GM23338 (cell line): ENCODE measurements at regions not wholly inside any gene's neighbourhood (a gene's known extent, or its start where the extent isn't known, plus 50 kb on each side); places are given as distances from the start of the nearest gene placed in this dataset.

ENCODE experiments used
- ATAC-seq: fragments of 200-7000 bp; cut with Tn5 transposase; 3 replicates; pipeline ENCODE4 v1.9.1; 2020
- DNase-seq: peaks from one replicate; pipeline ENCODE4 v3.0.0-alpha.2; 2015; ENCODE audit warnings: low spot score
- H2AFZ ChIP-seq: fragments of 200-600 bp; sonication (generic); 2 replicates; pipeline ENCODE4 v1.8.0; 2016; ENCODE audit warnings: antibody characterized with exemption, mild to moderate bottlenecking, moderate library complexity
- H3F3A ChIP-seq: fragments of 200-600 bp; sonication (generic); replicated peaks from 2 replicates; pipeline ENCODE4 v1.8.0; 2017; ENCODE audit warnings: antibody characterized with exemption, mixed run types, low read depth
- H3K27ac ChIP-seq: fragments of 200-600 bp; sonication (generic); 2 replicates; pipeline ENCODE4 v1.6.1; 2016; ENCODE audit warnings: low read depth
- H3K27me3 ChIP-seq: fragments of 200-600 bp; sonication (generic); 2 replicates; pipeline ENCODE4 v1.8.0; 2016; ENCODE audit warnings: mild to moderate bottlenecking, mixed run types, moderate library complexity; ENCODE audit not compliant: insufficient read depth
- H3K36me3 ChIP-seq: fragments of 200-600 bp; sonication (generic); 2 replicates; pipeline ENCODE4 v1.8.0; 2016; ENCODE audit warnings: mild to moderate bottlenecking; ENCODE audit not compliant: insufficient read depth
- H3K4me1 ChIP-seq: fragments of 200-600 bp; sonication (generic); 2 replicates; pipeline ENCODE4 v1.8.0; 2016; ENCODE audit warnings: mild to moderate bottlenecking, moderate library complexity; ENCODE audit not compliant: insufficient read depth
- H3K4me2 ChIP-seq: fragments of 200-600 bp; sonication (generic); 2 replicates; pipeline ENCODE4 v1.7.1; 2017; ENCODE audit warnings: mixed run types
- H3K4me3 ChIP-seq: fragments of 200-600 bp; sonication (generic); 2 replicates; pipeline ENCODE4 v1.6.1; 2016; ENCODE audit warnings: mixed run types
- H3K79me2 ChIP-seq: fragments of 200-600 bp; sonication (generic); replicated peaks from 2 replicates; pipeline ENCODE4 v1.8.0; 2017; ENCODE audit warnings: mild to moderate bottlenecking; ENCODE audit not compliant: insufficient read depth
- H3K9me2 ChIP-seq: fragments of 200-600 bp; sonication (generic); 2 replicates; pipeline ENCODE4 v1.8.0; 2017; ENCODE audit not compliant: insufficient read depth
- H4K20me1 ChIP-seq: fragments of 200-600 bp; sonication (generic); replicated peaks from 2 replicates; pipeline ENCODE4 v1.8.0; 2017; ENCODE audit warnings: mild to moderate bottlenecking; ENCODE audit not compliant: insufficient read depth
- H3K27ac Mint-ChIP-seq: 2 replicates; pipeline ENCODE4 v1.8.0; 2020; ENCODE audit warnings: inconsistent platforms, mild to moderate bottlenecking, moderate library complexity, mixed read lengths
- H3K27me3 Mint-ChIP-seq: 3 replicates; pipeline ENCODE4 v1.8.0; 2022; ENCODE audit warnings: low read depth, mild to moderate bottlenecking, moderate library complexity, mixed read lengths, inconsistent platforms; ENCODE audit not compliant: insufficient read depth, poor library complexity
- H3K36me3 Mint-ChIP-seq: 3 replicates; pipeline ENCODE4 v1.8.0; 2021; ENCODE audit warnings: low read depth, mild to moderate bottlenecking, inconsistent platforms, moderate library complexity, mixed read lengths
- H3K4me1 Mint-ChIP-seq: 3 replicates; pipeline ENCODE4 v1.8.0; 2020; ENCODE audit warnings: mild to moderate bottlenecking, inconsistent platforms, mixed read lengths
- H3K4me3 Mint-ChIP-seq: 3 replicates; pipeline ENCODE4 v1.8.0; 2021; ENCODE audit warnings: moderate library complexity, mild to moderate bottlenecking, inconsistent platforms, mixed read lengths
- H3K9me3 Mint-ChIP-seq: 3 replicates; pipeline ENCODE4 v1.8.0; 2020; ENCODE audit warnings: moderate library complexity, mild to moderate bottlenecking, inconsistent platforms, mixed read lengths
- CREB1 ChIP-seq: fragments of 250-450 bp; sonication (Bioruptor Pico); IDR thresholded peaks from 2 replicates; pipeline ENCODE4 v1.5.0; 2020; ENCODE audit warnings: low read depth, mild to moderate bottlenecking, moderate library complexity
- CTCF ChIP-seq, 2 experiments: fragments of 200-600 bp in 1 of 2; sonication (generic) in 1 of 2; conservative IDR thresholded peaks; 2 replicates each; pipeline versions ENCODE4 v1.5.1 to v1.6.1; 2016 to 2017; ENCODE audit warnings: antibody characterized with exemption in 2 of 2, low read depth in 2 of 2, mild to moderate bottlenecking in 2 of 2, moderate library complexity in 1 of 2
- EZH2phosphoT487 ChIP-seq: fragments of 200-600 bp; sonication (generic); IDR thresholded peaks from one replicate; pipeline ENCODE4 v1.8.1; 2018; ENCODE audit warnings: antibody characterized with exemption; ENCODE audit not compliant: unreplicated experiment
- JUNB ChIP-seq: IDR thresholded peaks from one replicate; pipeline ENCODE4 v1.6.1; 2016; ENCODE audit warnings: antibody characterized with exemption; ENCODE audit not compliant: unreplicated experiment
- NANOG ChIP-seq: IDR thresholded peaks from 2 replicates; pipeline ENCODE4 v1.6.1; 2016; ENCODE audit warnings: antibody characterized with exemption, borderline replicate concordance
- STAT1 ChIP-seq: IDR thresholded peaks from one replicate; pipeline ENCODE4 v1.6.1; 2016; ENCODE audit warnings: antibody characterized with exemption; ENCODE audit not compliant: unreplicated experiment
- ZNF114 ChIP-seq: fragments of 250-450 bp; sonication (Bioruptor Pico); IDR thresholded peaks from 2 replicates; pipeline ENCODE4 v1.5.0; 2020; ENCODE audit warnings: mild to moderate bottlenecking, moderate library complexity
- ZNF331 ChIP-seq: fragments of 250-450 bp; sonication (Bioruptor Pico); IDR thresholded peaks from 2 replicates; pipeline ENCODE4 v1.5.0; 2020; ENCODE audit warnings: low read depth, mild to moderate bottlenecking, moderate library complexity
- ZNF462 ChIP-seq: fragments of 250-450 bp; sonication (Bioruptor Pico); IDR thresholded peaks from 2 replicates; pipeline ENCODE4 v1.5.0; 2020; ENCODE audit warnings: mild to moderate bottlenecking, moderate library complexity

GRCh38 chr5:16291894-16292293 is 112.3 kb upstream of the MARCHF11 start (continued):
- no peak for TF ChIP-seq ZNF462 (CRISPR knock-in tag)

- peaks cover 4% of the 10 kb centered on the region for H3K9me3 Mint-ChIP-seq
- Histone ChIP-seq H3F3A (no peaks in the 10 kb centered on the region), H3K9me2 (no peaks in the 10 kb centered on the region), H3K27me3 (no peaks in the 10 kb centered on the region), H3K79me2 (no peaks in the 10 kb centered on the region), H2AFZ (no peak overlapping the region), H3K36me3 (no peaks in the 10 kb centered on the region), H3K4me2 (no peak overlapping the region), H3K27ac (no peak overlapping the region), H4K20me1 (no peaks in the 10 kb centered on the region), H3K4me3 (no peak overlapping the region), H3K4me1 (no peaks in the 10 kb centered on the region)
- H3K4me3 Mint-ChIP-seq: no peak overlapping the region
- ATAC-seq (no peak), DNase-seq (no peak)
- no peaks in the 10 kb centered on the region for H3K4me1 Mint-ChIP-seq
- H3K27ac Mint-ChIP-seq: no peak overlapping the region
- H3K27me3 Mint-ChIP-seq: no peaks in the 10 kb centered on the region
- no peaks in the 10 kb centered on the region; the same call in 2 of the 3 replicates for H3K36me3 Mint-ChIP-seq
- TF ChIP-seq EZH2phosphoT487 (no peak), ZNF462 (CRISPR knock-in tag) (no peak), NANOG (no peak), ZNF331 (CRISPR knock-in tag) (no peak), CREB1 (CRISPR knock-in tag) (no peak), JUNB (no peak), STAT1 (no peak), ZNF114 (CRISPR knock-in tag) (no peak), CTCF (conservative IDR thresholded peaks at IDR 0.05; ENCODE audit: low read depth in 2 of 2) (no peak)
These were observed 111.9 kb upstream of the MARCHF11 start for GRCh38 chr5:16291474-16291873.
